ENCODE measurements at regions not wholly inside any gene's neighbourhood (a gene's known extent, or its start where the extent isn't known, plus 50 kb on each side); places are given as distances from the start of the nearest gene placed in this dataset.

- TF ChIP-seq CTCF (IDR thresholded peaks at IDR 0.05) = no peak
- H3K27ac ChIP-seq = no peak overlapping the region
- DNase-seq (ENCODE audit: low spot score) = no peak
- H3K4me3 ChIP-seq = no peak overlapping the region
These were observed 81.3 kb upstream of the MAP3K7 start for GRCh38 chr6:90668141-90668540.

DNA sequence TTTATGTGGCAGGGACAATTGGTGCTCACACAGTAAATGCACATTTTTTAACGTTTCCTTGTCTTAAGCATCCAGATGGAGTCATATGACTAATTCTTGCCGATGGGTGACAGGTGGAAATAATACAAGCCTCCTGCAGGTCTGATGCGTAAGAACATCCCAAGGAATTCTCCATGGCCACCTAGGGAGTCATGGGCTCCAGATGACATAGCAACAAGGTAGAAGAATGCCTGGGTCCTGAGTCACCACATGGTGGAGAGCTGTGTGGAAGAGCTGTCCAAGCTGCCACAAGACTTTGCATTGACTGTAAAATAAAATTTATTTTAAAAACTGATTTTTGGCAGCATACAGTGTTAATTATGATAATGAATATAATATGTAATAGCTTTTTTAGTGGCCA is 77.0 kb upstream of the MAP3K7 start:
- DNase-seq (ENCODE audit: low spot score) = no peak
- H3K27ac ChIP-seq = no peak overlapping the region
- H3K4me3 ChIP-seq = no peak overlapping the region
- no peak for TF ChIP-seq CTCF (IDR thresholded peaks at IDR 0.05)

DNA sequence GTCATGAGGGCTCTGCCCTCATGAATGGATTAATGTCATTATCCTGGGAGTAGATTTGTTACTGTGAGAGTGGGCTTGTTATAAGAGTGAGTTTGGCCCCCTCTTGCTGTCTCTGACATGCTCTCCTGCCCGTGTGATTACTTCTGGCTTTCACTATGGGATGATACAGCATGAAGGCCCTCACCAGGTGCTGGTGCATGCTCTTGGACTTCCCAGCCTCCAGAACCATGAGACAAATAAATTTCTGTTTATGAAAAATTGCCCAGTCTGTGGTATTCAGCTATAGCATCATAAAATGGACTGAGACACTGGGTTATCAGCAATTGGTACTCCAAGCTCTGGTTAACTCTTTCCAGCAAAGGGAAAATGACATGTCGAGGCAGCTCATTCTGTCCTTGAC is 76.2 kb upstream of the MAP3K7 start:
- DNase-seq (ENCODE audit: low spot score) = no peak
- no peak overlapping the region for H3K27ac ChIP-seq
- H3K4me3 ChIP-seq = no peak overlapping the region
- no peak for TF ChIP-seq CTCF (IDR thresholded peaks at IDR 0.05)

GRCh38 chr6:90660931-90661330 is 74.1 kb upstream of the MAP3K7 start:
- DNase-seq (ENCODE audit: low spot score) = no peak
- Histone ChIP-seq H3K4me3 (no peak overlapping the region), H3K27ac (no peak overlapping the region)
- no peak for TF ChIP-seq CTCF (IDR thresholded peaks at IDR 0.05)

DNA sequence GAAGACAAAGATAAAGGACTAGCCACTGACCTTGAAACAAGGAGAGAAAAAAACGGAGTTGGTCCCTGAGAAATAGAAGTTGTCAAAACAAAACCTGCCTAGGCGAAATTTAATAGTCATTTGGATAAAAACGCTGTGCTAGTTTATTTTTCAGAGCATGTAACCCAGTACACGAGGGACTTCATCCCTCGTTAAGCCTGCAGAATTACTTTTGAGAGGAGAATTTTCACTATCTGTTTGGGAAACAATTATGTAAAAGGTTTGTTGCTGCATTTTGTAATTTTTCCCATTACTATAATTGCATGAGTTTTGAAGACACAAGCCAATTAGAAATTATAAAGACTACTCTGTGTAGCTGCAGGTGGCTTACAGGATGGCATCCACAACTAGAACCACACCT is 71.6 kb upstream of the MAP3K7 start:
- no peak for TF ChIP-seq CTCF (IDR thresholded peaks at IDR 0.05)
- no peak for DNase-seq (ENCODE audit: low spot score)
- Histone ChIP-seq H3K27ac (no peak overlapping the region), H3K4me3 (no peak overlapping the region)

DNA sequence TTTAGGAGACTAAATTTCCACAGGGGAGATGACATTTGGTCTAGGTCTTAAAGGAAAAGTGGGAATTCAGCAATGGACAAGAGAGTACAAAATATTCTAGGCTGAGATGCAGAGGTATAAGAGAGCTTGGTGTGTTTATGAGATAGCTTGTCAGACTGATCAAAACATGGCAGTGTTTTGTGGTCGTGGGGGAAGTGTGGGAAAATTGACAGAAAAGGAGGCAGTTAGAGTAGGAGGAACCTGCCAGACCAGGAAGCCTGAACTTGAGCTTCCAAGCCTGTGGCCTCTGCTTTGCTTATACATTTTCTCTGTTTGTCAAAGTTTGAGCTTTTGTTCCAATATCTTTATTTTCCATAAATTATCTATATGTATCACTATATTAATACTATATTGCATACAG is 69.5 kb upstream of the MAP3K7 start:
- Histone ChIP-seq H3K4me3 (no peak overlapping the region), H3K27ac (no peak overlapping the region)
- no peak for TF ChIP-seq CTCF (IDR thresholded peaks at IDR 0.05)
- DNase-seq (ENCODE audit: low spot score) = no peak

GRCh38 chr6:90654806-90655205 is 67.9 kb upstream of the MAP3K7 start:
- DNase-seq (ENCODE audit: low spot score) = no peak
- Histone ChIP-seq H3K4me3 (no peak overlapping the region), H3K27ac (no peak overlapping the region)
- no peak for TF ChIP-seq CTCF (IDR thresholded peaks at IDR 0.05)
